Stimulated activated CD4-positive, alpha-beta T cell treated with anti-CD3 and anti-CD28 coated beads, Interleukin-15, amount 100 ng/mL, for 48 hours (primary cell): ENCODE measurements at regions not wholly inside any gene's neighbourhood (a gene's known extent, or its start where the extent isn't known, plus 50 kb on each side); places are given as distances from the start of the nearest gene placed in this dataset.

ENCODE experiments used
- DNase-seq, 2 donors: peaks; one replicate each; pipeline ENCODE4 v3.0.0-alpha.2; 2020; ENCODE audit warnings: low read depth in 2 of 2

DNA sequence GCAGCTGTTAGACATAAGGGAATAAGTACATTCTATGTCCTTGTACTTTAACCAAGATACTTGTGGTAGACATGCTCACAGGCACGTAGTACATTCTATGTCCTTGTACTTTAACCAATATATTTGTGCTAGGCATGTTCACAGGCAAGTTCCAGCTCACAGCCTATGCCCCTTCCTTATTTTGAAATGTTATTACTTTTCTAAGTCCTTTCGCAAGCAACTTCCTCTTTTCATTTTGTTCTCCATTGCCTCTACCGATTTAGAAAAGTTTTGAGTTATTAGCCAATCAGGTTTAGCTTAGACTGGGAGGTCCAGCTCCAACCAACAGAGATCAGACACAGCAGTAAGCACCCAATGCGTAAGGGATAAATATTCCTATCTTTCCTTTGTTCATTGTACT is 60.1 kb upstream of the NUDT7 start:
- no peak for DNase-seq

DNA sequence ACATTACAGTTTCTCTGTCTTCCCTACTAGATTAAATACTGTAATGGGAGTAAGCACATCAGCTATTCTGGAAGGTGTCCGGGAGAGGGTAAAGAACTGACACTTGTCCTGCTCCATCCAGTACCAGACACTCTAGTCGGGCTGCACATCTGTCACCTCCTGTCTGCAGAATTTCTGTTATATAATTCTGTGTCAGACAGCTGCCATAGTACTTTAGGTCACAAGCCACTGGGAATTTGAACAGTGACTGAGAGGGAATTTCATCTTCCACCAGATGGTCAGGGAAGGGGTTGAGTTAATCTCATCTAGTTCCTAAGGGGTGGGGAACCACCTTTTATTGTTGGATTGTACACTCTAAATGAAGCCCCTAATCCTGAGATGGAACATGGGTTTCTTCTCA is 58.6 kb upstream of the NUDT7 start:
- DNase-seq = no peak

DNA sequence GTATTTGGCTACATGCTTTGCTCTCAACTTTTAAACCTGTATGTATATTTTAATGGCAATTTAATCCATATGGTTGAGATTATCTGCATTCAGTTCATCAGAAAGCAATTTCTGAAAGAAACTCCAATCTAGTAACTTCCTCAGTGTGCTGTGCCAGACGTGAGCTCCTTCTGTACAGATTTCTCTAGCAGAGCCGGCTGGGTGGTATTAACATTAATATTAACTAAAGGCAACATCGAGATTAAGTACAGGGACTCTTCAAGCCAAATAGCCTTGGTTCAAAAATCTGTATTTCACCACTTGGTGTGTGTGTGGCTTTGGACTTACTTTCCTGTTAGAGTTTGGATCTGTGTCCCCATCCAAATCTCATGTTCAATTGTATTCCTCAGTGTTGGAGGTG is 55.5 kb upstream of the NUDT7 start:
- DNase-seq = no peak

GRCh38 chr16:77668201-77668600 is 54.1 kb upstream of the NUDT7 start:
- DNase-seq = no peak

GRCh38 chr16:77669057-77669456 is 53.3 kb upstream of the NUDT7 start:
- DNase-seq = no peak
